ENCODE measurements at regions not wholly inside any gene's neighbourhood (a gene's known extent, or its start where the extent isn't known, plus 50 kb on each side); places are given as distances from the start of the nearest gene placed in this dataset.
"Not testable (repeated sequence)": the region's sequence is repeated elsewhere in the genome, so short reads cannot be mapped to it uniquely, and the experiment has no call there.

DNA sequence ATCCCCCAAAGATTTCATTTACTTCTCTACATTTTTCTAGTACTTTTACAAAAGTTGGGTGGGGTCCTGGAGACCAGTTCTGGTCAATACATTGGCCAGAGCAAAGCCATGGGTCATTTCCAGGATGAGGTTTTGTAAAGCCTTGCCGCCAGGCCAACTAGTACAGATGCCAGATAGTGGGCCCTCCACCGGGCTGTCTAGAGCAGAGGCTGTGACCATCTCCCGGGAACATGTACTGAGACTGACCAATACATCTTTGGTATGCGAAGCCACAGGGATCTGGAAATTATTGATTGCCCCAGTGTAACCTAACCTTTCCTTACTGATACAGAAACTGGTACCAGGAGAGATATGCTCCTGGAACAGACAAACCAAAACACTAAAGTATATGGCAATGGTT is 599.2 kb downstream of the ADCYAP1 start:
- no peak for DNase-seq

- DNase-seq: no peak
These were observed 601.2 kb downstream of the ADCYAP1 start for GRCh38 chr18:1505856-1506255.

DNA sequence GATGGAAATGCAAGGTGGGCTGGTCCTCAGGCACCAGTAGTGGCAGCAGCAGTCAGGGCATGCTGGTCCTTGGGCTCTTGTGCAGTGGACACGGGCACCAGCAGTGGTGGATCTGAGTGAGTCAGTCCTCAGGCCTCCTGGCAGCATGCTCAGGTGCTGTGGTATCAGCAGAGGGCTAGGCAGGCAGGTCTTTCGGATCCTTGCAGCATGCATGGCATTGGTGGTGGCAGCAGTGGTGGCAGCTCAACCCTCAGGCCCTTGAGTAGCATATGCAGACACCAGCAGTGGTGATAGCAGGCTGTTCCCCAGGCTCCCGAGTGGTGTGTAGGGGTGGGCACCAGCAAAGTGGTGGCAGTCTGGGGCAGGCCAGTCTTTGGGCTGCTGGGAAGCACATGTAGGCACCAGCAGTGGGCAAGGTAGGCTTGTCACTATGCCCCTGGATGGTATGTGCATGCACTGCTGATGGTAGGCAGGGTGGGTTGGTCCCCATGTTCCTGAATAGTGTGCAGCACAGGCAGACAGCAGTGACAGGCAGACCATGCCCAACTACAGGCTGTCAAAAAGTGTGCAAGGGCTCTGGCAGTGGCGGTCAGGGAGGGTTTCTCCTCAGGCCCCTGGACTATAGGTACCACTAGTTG is 606.0 kb downstream of the ADCYAP1 start:
- DNase-seq: no peak

DNA sequence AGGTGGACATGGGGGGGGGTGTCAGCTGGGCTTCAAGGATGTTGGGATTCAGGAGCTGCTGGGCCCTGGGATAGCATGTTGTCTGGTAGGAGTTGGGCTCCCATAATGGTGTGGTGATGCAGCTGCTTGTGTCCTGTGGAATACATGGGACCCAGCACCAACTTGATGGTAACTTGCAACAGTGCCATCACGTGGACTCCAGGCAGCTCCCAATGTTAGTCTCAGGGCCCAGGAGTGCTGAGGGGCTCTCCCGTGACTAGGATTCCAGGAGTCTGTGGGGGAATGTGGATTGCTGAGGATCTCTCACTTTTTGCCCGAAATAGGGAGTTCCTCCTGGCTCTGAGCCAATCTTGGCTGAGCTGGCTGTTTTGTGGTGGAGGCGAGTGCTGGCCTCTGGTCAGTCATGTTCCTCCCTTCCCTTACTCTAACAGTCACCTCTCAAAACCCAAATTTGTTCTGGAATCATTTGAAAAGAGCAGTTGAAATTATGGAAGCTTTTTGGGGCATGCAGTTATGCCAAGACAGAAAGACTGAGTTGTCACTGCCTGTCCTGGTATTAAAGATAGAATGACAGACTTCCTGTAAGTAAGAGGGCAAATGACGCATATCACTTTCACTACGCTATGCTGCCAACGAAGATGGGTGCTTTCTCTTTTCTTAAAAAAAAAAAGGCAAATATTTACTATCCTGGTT is 607.1 kb downstream of the ADCYAP1 start:
- no peak for DNase-seq

GRCh38 chr18:1513519-1513918 is 608.8 kb downstream of the ADCYAP1 start:
- no peak for DNase-seq

- not testable (repeated sequence) for DNase-seq
These were observed 617.0 kb downstream of the ADCYAP1 start for GRCh38 chr18:1521588-1522248.

DNA sequence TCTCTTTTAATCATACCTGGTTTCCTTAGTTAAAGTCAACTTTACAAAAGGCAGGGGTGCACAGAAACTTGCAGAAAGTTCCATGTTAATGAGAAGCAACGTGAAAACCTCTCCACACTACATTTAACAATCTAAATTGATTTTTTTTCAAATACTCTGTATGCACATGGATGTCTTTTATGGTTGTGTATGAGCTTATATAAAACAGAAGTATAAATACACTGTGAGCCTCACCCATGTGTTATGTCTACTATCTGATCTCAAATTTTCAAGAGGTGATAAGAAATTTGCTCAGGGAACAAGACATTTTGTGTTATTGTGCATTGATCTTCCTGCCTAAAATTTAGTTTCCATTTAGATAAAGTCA is 617.6 kb downstream of the ADCYAP1 start:
- no peak for DNase-seq

GRCh38 chr18:1526991-1527390 is 622.3 kb downstream of the ADCYAP1 start:
- DNase-seq: no peak

DNA sequence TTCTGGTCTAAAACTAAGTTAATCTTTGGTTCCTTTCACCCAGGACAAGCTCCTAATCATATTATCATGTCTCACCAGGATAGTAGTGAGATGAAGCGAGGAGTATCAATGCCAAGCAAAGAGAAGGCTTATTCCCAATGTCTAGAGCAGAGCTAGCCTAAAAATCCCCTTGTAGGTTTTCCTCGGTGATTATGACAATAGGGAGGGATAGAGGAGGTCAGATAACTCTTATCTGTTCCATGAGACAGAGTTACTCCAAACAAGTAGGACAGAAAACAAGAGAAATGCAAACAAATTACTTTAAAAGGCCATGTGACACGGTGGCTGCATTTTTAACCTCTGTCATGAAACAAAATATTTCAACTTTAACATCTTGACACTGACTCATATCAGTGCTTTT is 623.1 kb downstream of the ADCYAP1 start:
- DNase-seq: no peak

GRCh38 chr18:1528447-1528846 is 623.8 kb downstream of the ADCYAP1 start:
- no peak for DNase-seq

GRCh38 chr18:1528964-1529509 is 624.4 kb downstream of the ADCYAP1 start:
- DNase-seq: no peak

GRCh38 chr18:1530650-1531049 is 626.0 kb downstream of the ADCYAP1 start:
- no peak for DNase-seq

DNA sequence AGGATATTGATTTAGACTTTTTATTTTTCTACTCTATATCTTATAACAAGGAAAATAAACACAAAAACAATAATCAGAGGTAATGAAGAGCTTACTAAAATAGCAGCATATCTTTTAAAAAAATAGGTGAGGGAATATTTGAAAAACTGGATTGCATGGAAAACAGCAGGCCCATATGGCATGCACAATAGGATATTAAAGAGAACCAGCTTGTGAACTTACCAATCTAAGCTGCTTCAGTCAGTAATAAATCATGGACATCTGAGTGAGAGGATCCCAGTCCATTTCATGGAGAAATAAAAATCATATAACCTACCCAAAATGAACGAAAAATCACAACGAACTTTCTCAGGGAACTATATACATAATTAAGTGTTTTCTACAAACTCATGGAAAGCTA is 634.6 kb downstream of the ADCYAP1 start:
- DNase-seq: no peak

DNA sequence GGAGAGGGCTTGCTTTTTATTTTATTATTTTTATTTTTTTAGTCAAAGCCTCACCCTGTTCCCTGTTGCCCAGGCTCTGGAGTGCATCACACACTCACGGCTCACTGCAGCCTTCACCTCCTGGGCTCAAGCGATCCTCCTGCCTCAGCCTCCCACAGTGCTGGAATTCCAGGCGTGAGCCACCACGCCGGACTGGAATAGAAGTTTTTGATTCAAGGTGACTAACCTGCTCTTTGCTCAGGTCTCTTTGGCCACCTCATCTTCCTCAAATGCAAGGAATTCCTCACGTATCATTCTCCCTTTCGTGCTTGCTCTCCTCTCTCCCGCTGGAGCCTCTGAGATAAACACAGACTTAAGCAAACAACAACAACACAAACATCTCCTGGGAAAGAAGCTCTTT is 636.8 kb downstream of the ADCYAP1 start:
- DNase-seq: no peak

DNA sequence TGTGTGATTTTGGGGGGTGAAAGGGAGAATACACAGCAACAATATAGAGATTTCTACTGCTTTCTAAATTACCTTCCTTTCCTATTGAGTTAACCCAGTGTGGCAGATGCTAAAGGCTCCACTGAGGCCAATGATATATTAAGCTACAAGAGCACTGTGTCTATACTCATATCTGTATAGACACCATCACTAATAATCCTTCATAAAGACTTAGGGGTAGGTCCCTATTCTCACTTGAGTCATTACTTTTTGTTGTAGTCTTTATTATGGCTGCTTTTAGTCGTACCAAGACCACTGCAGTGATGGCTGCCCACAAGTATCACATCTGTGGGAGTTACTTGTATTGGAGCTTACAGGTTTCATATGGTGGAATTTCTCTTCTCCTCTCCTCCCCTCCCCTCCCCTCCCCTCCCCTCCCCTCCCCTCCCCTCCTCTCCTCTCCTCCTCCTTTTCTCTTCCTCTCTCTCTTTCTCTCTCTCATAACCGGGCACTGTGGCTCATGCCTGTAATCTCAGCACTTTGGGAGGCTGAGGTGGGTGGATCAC is 637.6 kb downstream of the ADCYAP1 start:
- no peak for DNase-seq

DNA sequence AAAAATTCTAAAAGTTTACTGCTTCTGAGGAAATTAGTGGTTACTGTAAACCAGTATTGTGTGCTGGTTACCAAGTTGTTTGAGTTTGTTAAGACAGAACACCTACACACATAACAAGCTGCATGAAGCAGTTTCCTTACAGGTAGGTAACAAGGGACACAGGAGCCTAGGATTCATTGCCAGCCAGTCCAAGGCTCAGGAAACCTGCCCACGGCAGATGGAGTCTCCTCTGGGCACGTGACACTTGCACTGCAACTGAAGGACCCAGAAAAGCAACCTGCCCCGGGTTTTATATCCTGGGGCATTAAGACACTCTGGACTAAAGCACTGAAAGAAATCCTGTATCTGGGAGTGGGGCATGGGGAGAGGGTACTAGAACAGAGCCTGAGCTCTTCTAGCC is 639.3 kb downstream of the ADCYAP1 start:
- DNase-seq: no peak

- DNase-seq: not testable (repeated sequence)
These were observed 653.0 kb downstream of the ADCYAP1 start for GRCh38 chr18:1557711-1558110.

GRCh38 chr18:1559563-1559962 is 654.9 kb downstream of the ADCYAP1 start:
- DNase-seq: no peak

DNA sequence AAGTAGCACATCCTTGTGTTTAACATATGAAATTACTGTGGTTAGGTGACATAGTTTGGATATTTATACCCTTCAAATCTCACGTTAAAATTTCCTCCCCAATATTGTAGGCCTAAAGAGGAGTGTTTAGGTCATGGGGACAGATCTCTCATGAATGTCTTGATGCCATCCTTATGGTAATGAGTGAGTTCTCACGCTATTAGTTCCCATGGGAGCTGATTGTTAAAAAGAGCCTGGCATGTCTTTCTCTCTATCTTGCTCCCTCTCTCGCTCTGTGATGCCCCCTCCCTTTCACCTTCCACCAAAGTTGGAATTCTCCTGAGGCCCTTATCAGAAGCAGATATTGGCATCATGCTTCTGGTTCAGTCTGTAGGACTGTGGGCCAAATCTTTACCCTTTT is 660.1 kb downstream of the ADCYAP1 start:
- no peak for DNase-seq

DNA sequence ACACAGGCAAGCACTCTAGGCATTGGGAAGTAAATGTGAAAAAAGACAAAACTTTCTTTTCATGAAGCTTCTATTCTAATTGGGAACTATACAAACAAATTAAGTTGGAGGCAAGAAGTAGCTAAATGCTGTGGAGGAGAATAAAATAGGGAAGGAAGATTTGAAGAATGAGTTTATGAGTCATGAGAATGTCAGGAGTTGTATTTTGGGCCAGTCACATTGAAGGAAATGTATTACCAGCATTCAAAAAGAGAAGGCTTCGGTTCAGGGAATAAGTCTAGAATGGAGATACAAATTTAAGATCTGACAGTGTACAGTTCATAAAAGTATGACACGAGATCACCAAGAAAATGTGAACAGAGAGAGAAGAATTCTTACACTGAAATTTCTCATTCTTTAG is 666.5 kb downstream of the ADCYAP1 start:
- DNase-seq: no peak

DNA sequence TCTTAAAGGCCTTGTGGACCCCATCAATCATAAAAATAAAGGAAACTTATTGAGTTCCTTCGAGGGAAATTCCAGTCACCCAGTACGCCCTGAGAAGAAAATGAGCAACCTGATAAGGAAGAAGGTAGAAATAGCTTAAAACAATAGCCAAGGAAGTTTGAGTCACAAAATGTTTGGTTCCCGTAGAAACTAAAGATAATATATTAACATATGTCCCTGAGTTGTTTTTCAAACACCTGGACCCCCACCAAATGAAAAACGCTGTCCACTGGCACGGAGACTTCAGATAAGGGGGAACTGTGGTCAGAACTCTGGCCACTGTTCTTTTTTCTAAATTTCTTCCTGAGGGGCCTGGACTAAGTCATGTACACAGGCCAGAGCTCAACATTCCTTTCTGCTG is 669.1 kb downstream of the ADCYAP1 start:
- DNase-seq: no peak

DNA sequence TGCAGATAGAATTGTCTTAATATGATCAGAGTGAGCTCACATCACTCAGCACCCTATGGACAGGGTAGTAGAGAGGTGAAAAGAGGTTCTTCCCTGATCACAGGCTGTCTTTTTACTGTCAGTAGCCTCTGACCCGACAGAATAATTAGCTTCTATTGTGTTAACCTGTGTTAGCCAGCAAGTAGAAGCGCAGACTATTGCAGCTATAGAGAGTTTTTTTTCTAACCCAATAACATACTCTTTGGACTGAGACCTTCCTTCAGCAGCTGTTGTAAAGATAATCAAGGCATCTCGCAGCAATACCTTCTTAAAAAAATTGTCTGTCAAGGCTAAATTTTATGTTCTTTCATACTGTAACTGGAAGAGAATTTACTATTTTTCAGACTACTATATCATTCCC is 670.4 kb downstream of the ADCYAP1 start:
- DNase-seq: no peak

- DNase-seq: no peak
These were observed 673.8 kb downstream of the ADCYAP1 start for GRCh38 chr18:1578505-1578904.

- DNase-seq: no peak
These were observed 676.9 kb downstream of the ADCYAP1 start for GRCh38 chr18:1581581-1581980.
